Spinal cord (tissue), 9 donors: ENCODE measurements at regions not wholly inside any gene's neighbourhood (a gene's known extent, or its start where the extent isn't known, plus 50 kb on each side); places are given as distances from the start of the nearest gene placed in this dataset.
"Not testable (repeated sequence)": the region's sequence is repeated elsewhere in the genome, so short reads cannot be mapped to it uniquely, and the experiment has no call there.

Experiments used
- DNase-seq, 6 donors: peaks; one replicate each; pipeline versions ENCODE4 v3.0.0 to v3.0.0-alpha.2; 2013 to 2015; ENCODE audit warnings: low spot score in 6 of 6, low read depth in 4 of 6
- H3K27ac ChIP-seq: one replicate; pipeline ENCODE4 v1.5.1; 2013; ENCODE audit warnings: low read depth, low read length, control low read depth
- H3K27me3 ChIP-seq: one replicate; pipeline ENCODE4 v1.6.1; 2013; ENCODE audit warnings: low read length; ENCODE audit not compliant: control insufficient read depth, insufficient read depth
- H3K36me3 ChIP-seq: one replicate; pipeline ENCODE4 v1.6.1; 2013; ENCODE audit warnings: low read length; ENCODE audit not compliant: control insufficient read depth, insufficient read depth
- H3K4me1 ChIP-seq: one replicate; pipeline ENCODE4 v1.6.1; 2013; ENCODE audit warnings: low read length; ENCODE audit not compliant: control insufficient read depth, insufficient read depth
- H3K4me3 ChIP-seq: one replicate; pipeline ENCODE4 v1.5.1; 2013; ENCODE audit warnings: low read depth, low read length, control low read depth
- H3K9me3 ChIP-seq: one replicate; pipeline ENCODE4 v1.6.1; 2013; ENCODE audit warnings: low read length; ENCODE audit not compliant: control insufficient read depth, insufficient read depth
- WGBS: methylation state at CpG from one replicate; pipeline ENCODE4 v1.1.5; 2013; ENCODE audit warnings: missing lambda C conversion rate; ENCODE audit not compliant: insufficient coverage; 5-methylcytosine and 5-hydroxymethylcytosine counted together
- donor health status: healthy.

GRCh38 chr6:2569420-2569819 is 181.3 kb downstream of the MYLK4 start:
- DNase-seq, H3K36me3 ChIP-seq, H3K27ac ChIP-seq, H3K27me3 ChIP-seq, H3K4me1 ChIP-seq, H3K9me3 ChIP-seq, H3K4me3 ChIP-seq: not testable (repeated sequence)
- no CpG with 5 or more reads among the region's 1 CpG for WGBS

- no peak for DNase-seq
- Histone ChIP-seq H3K27me3 (no peaks in the 10 kb centered on the region), H3K4me1 (peaks cover 3% of the 10 kb centered on the region), H3K27ac (no peak overlapping the region), H3K36me3 (no peaks in the 10 kb centered on the region), H3K9me3 (no peaks in the 10 kb centered on the region), H3K4me3 (no peak overlapping the region)
- no CpG with 5 or more reads among the region's 1 CpG for WGBS
Observed at GRCh38 chr6:2566048-2566447, 184.7 kb downstream of the MYLK4 start.

- Histone ChIP-seq H3K4me1 (peaks cover 8% of the 10 kb centered on the region), H3K27ac (no peak overlapping the region), H3K4me3 (no peak overlapping the region), H3K27me3 (no peaks in the 10 kb centered on the region), H3K9me3 (no peaks in the 10 kb centered on the region), H3K36me3 (no peaks in the 10 kb centered on the region)
- WGBS, result 78% methylated on average over 5 of the region's 5 CpGs
- DNase-seq, result no peak
Observed at GRCh38 chr6:2565499-2565898, 185.2 kb downstream of the MYLK4 start.

- no peak for DNase-seq
- Histone ChIP-seq H3K27ac (peak overlapping the region; percentile 10), H3K4me3 (no peak overlapping the region), H3K36me3 (no peaks in the 10 kb centered on the region), H3K9me3 (no peaks in the 10 kb centered on the region), H3K27me3 (no peaks in the 10 kb centered on the region), H3K4me1 (peaks cover 10% of the 10 kb centered on the region)
- WGBS, result 92% methylated on average over 2 of the region's 6 CpGs
Observed at GRCh38 chr6:2563635-2564034, 187.1 kb downstream of the MYLK4 start.

- H3K36me3 ChIP-seq, result no peaks in the 10 kb centered on the region
- no peaks in the 10 kb centered on the region for H3K9me3 ChIP-seq
- DNase-seq, result peak in 2 of 6 donors; percentile 16 to 46
- no CpG with 5 or more reads among the region's 4 CpGs for WGBS
- H3K27me3 ChIP-seq, result no peaks in the 10 kb centered on the region
- H3K27ac ChIP-seq, result peak overlapping the region; percentile 10
- H3K4me1 ChIP-seq, result peaks cover 16% of the 10 kb centered on the region
- H3K4me3 ChIP-seq, result no peak overlapping the region
Observed at GRCh38 chr6:2562721-2563451, 187.8 kb downstream of the MYLK4 start.

- Histone ChIP-seq H3K27me3 (no peaks in the 10 kb centered on the region), H3K27ac (peak overlapping the region; percentile 83), H3K36me3 (no peaks in the 10 kb centered on the region), H3K4me1 (peaks cover 16% of the 10 kb centered on the region), H3K4me3 (no peak overlapping the region), H3K9me3 (no peaks in the 10 kb centered on the region)
- 36% methylated on average over 11 of the region's 12 CpGs for WGBS
- DNase-seq, result peak in 3 of 6 donors; percentile 18 to 72 (median 19)
Observed at GRCh38 chr6:2560917-2561698, 189.6 kb downstream of the MYLK4 start.

- Histone ChIP-seq H3K27ac (peak overlapping the region; percentile 83), H3K36me3 (no peaks in the 10 kb centered on the region), H3K9me3 (no peaks in the 10 kb centered on the region), H3K4me3 (no peak overlapping the region), H3K4me1 (peaks cover 16% of the 10 kb centered on the region), H3K27me3 (no peaks in the 10 kb centered on the region)
- WGBS, result 79% methylated on average over 7 of the region's 8 CpGs
- no peak for DNase-seq
Observed at GRCh38 chr6:2560140-2560818, 190.4 kb downstream of the MYLK4 start.

- Histone ChIP-seq H3K27me3 (no peaks in the 10 kb centered on the region), H3K4me1 (peaks cover 16% of the 10 kb centered on the region), H3K36me3 (no peaks in the 10 kb centered on the region), H3K27ac (peak overlapping the region; percentile 71), H3K4me3 (no peak overlapping the region), H3K9me3 (no peaks in the 10 kb centered on the region)
- peak in 1 of 6 donors; percentile 68 for DNase-seq
- 67% methylated on average over 18 of the region's 25 CpGs for WGBS
Observed at GRCh38 chr6:2558861-2559801, 191.6 kb downstream of the MYLK4 start.

GRCh38 chr6:2558098-2558680 is 192.5 kb downstream of the MYLK4 start:
- Histone ChIP-seq H3K36me3 (no peaks in the 10 kb centered on the region), H3K27ac (peak overlapping the region; percentile 71), H3K4me1 (peaks cover 16% of the 10 kb centered on the region), H3K27me3 (no peaks in the 10 kb centered on the region), H3K9me3 (no peaks in the 10 kb centered on the region), H3K4me3 (no peak overlapping the region)
- no peak for DNase-seq
- WGBS, result 78% methylated on average over 7 of the region's 13 CpGs
